ENCODE measurements at regions not wholly inside any gene's neighbourhood (a gene's known extent, or its start where the extent isn't known, plus 50 kb on each side); places are given as distances from the start of the nearest gene placed in this dataset.

DNA sequence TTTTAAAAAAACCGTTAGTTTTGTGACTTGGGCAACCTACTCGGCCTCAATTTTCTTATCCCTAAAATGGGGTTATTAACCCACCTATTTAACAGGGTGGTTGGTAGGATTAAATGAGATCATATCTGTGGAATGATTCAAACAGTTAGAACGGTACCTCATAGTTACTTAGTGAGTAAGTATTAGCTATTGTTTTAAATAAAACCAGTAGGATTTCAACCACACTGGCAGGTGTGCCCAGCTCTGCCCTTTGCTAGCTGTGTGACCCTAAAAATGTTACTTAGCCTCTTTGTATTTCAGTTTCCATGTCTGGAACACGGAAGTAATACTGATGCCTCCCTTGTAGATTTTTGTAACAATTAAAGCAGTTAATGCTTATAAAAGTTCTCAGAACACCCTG is 225.8 kb upstream of the SPRY1 start:
- TF ChIP-seq, protein P1, sequence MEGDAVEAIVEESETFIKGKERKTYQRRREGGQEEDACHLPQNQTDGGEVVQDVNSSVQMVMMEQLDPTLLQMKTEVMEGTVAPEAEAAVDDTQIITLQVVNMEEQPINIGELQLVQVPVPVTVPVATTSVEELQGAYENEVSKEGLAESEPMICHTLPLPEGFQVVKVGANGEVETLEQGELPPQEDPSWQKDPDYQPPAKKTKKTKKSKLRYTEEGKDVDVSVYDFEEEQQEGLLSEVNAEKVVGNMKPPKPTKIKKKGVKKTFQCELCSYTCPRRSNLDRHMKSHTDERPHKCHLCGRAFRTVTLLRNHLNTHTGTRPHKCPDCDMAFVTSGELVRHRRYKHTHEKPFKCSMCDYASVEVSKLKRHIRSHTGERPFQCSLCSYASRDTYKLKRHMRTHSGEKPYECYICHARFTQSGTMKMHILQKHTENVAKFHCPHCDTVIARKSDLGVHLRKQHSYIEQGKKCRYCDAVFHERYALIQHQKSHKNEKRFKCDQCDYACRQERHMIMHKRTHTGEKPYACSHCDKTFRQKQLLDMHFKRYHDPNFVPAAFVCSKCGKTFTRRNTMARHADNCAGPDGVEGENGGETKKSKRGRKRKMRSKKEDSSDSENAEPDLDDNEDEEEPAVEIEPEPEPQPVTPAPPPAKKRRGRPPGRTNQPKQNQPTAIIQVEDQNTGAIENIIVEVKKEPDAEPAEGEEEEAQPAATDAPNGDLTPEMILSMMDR (optimal IDR thresholded peaks at IDR 0.05 in 1 of 3, IDR thresholded peaks at IDR 0.05 in 1 of 3, conservative IDR thresholded peaks at IDR 0.05 in 1 of 3; ENCODE audit: extremely low read depth in 1 of 3, insufficient read depth in 2 of 3, low read length in 3 of 3), result no peak
- no peak for TF ChIP-seq EZH2 (IDR thresholded peaks at IDR 0.05; ENCODE audit: low read length)

Measured in keratinocyte (primary cell).